HG03378 (cell line): ENCODE measurements at regions not wholly inside any gene's neighbourhood (a gene's known extent, or its start where the extent isn't known, plus 50 kb on each side); places are given as distances from the start of the nearest gene placed in this dataset.
A peak's percentile ranks its signal among the peaks of the same experiment; 100 is the strongest.

Source experiments
- ATAC-seq: cut with Tn5 transposase; IDR thresholded peaks from one replicate; pipeline ENCODE4 v1.9.1; 2021; ENCODE audit warnings: mild to moderate bottlenecking, moderate library complexity; ENCODE audit not compliant: unreplicated experiment

- no peak for ATAC-seq
Measured at GRCh38 chr7:121623130-121623872, 227.2 kb upstream of the FAM3C start.

- ATAC-seq: no peak
Measured at GRCh38 chr7:121621937-121622336, 225.8 kb upstream of the FAM3C start.

GRCh38 chr7:121620953-121621606, 225.0 kb upstream of the FAM3C start:
- no peak for ATAC-seq

- ATAC-seq: no peak
Measured at GRCh38 chr7:121620206-121620605, 224.1 kb upstream of the FAM3C start.

GRCh38 chr7:121618182-121618581, 222.1 kb upstream of the FAM3C start:
- no peak for ATAC-seq

GRCh38 chr7:121610243-121610642, 214.1 kb upstream of the FAM3C start:
- no peak for ATAC-seq

- ATAC-seq: no peak
Measured at GRCh38 chr7:121609208-121609607, 213.1 kb upstream of the FAM3C start.

GRCh38 chr7:121608785-121609184, 212.7 kb upstream of the FAM3C start:
- ATAC-seq: no peak

- ATAC-seq: peak; percentile 56
Measured at GRCh38 chr7:121608183-121608582, 212.1 kb upstream of the FAM3C start.

- no peak for ATAC-seq
Measured at GRCh38 chr7:121605317-121605680, 209.2 kb upstream of the FAM3C start.

- no peak for ATAC-seq
Measured at GRCh38 chr7:121604627-121605316, 208.7 kb upstream of the FAM3C start.

- ATAC-seq: no peak
Measured at GRCh38 chr7:121603886-121604285, 207.8 kb upstream of the FAM3C start.

GRCh38 chr7:121599887-121600286, 203.8 kb upstream of the FAM3C start:
- no peak for ATAC-seq

- no peak for ATAC-seq
Measured at GRCh38 chr7:121595758-121596696, 199.9 kb upstream of the FAM3C start.

- ATAC-seq: no peak
Measured at GRCh38 chr7:121591926-121592325, 195.8 kb upstream of the FAM3C start.

- no peak for ATAC-seq
Measured at GRCh38 chr7:121587435-121587834, 191.3 kb upstream of the FAM3C start.

GRCh38 chr7:121582258-121582657, 186.2 kb upstream of the FAM3C start:
- ATAC-seq: no peak

- ATAC-seq: no peak
Measured at GRCh38 chr7:121579639-121580038, 183.5 kb upstream of the FAM3C start.

GRCh38 chr7:121578669-121579068, 182.6 kb upstream of the FAM3C start:
- ATAC-seq: no peak

- no peak for ATAC-seq
Measured at GRCh38 chr7:121576148-121576917, 180.2 kb upstream of the FAM3C start.
